ENCODE measurements at regions not wholly inside any gene's neighbourhood (a gene's known extent, or its start where the extent isn't known, plus 50 kb on each side); places are given as distances from the start of the nearest gene placed in this dataset.

DNA sequence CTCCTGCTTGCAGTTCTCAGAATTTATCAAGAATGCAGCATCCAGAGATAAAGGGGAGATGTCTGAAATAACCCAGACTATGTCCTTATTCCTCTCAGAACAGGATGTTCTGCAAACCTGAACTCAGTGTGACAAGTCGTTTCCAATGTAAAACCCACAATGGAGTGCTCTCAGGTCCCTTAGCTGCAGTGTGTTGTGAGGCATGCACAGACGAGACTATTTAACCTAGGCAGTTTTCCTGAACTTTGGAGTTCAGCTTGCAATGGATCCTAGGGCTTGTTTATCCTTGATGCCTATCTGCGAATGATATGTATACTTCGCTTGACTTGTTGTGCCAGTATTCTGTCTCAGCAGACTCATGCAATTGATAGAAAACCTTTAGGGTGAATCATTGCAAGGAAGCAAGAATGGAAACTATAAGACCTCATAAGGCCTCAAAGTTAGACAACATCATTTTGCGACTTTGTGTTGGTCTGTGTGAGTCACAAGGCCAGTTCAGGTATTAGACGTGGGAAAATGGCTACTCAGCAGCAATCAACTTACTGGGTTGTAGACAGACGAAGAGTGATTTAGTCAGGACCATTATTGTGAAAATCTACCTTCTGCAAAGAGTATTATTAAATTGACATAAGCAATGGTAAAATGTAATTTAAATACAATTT, 2439.9 kb upstream of the PCDH20 start:
- Histone ChIP-seq H3K27ac (no peak overlapping the region), H3K4me1 (no peaks in the 10 kb centered on the region), H3K27me3 (ENCODE audit: insufficient read depth in 3 of 3, low read length in 2 of 3) (no peaks in the 10 kb centered on the region), H3K36me3 (ENCODE audit: insufficient read depth in 1 of 2, low read depth in 1 of 2) (no peaks in the 10 kb centered on the region), H3K4me3 (no peak overlapping the region), H3K9me3 (no peaks in the 10 kb centered on the region)
- ATAC-seq (no peak), DNase-seq (no peak)
- TF ChIP-seq, protein P1, sequence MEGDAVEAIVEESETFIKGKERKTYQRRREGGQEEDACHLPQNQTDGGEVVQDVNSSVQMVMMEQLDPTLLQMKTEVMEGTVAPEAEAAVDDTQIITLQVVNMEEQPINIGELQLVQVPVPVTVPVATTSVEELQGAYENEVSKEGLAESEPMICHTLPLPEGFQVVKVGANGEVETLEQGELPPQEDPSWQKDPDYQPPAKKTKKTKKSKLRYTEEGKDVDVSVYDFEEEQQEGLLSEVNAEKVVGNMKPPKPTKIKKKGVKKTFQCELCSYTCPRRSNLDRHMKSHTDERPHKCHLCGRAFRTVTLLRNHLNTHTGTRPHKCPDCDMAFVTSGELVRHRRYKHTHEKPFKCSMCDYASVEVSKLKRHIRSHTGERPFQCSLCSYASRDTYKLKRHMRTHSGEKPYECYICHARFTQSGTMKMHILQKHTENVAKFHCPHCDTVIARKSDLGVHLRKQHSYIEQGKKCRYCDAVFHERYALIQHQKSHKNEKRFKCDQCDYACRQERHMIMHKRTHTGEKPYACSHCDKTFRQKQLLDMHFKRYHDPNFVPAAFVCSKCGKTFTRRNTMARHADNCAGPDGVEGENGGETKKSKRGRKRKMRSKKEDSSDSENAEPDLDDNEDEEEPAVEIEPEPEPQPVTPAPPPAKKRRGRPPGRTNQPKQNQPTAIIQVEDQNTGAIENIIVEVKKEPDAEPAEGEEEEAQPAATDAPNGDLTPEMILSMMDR (IDR thresholded peaks at IDR 0.05) = no peak
- intact Hi-C loops (cut with DNase I) = no loop called here
- 78 to 83% (median 80%) methylated on average over 7 of the region's 7 CpGs for WGBS, 3 donors

DNA sequence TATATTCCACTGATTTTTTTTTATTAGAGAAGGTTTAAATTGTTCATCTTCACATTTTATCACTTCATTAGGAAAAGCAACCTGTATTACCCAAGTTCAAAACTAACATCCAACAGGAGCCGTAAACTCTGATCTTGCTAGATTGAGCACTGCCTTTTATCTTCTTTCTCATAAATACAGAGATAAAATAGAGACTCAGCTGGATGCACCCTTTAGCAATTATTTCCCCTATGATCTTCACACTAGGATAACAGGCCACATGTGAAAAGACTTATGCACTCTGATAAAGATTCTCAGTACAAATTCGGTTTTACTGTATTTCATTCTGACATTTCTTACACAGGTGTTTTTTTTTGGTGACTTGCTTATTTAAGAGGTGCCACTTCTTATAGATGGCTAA, 2438.2 kb upstream of the PCDH20 start:
- 85 to 90% (median 87%) methylated on average over 2 of the region's 2 CpGs for WGBS, 3 donors
- TF ChIP-seq, protein P1 (IDR thresholded peaks at IDR 0.05) = no peak
- ATAC-seq = no peak
- Histone ChIP-seq H3K4me3 (no peak overlapping the region), H3K27me3 (ENCODE audit: insufficient read depth in 3 of 3, low read length in 2 of 3) (no peaks in the 10 kb centered on the region), H3K9me3 (no peaks in the 10 kb centered on the region), H3K36me3 (ENCODE audit: insufficient read depth in 1 of 2, low read depth in 1 of 2) (no peaks in the 10 kb centered on the region), H3K27ac (no peak overlapping the region), H3K4me1 (no peaks in the 10 kb centered on the region)
- intact Hi-C loops (cut with DNase I) = no loop called here
- DNase-seq = no peak

DNA sequence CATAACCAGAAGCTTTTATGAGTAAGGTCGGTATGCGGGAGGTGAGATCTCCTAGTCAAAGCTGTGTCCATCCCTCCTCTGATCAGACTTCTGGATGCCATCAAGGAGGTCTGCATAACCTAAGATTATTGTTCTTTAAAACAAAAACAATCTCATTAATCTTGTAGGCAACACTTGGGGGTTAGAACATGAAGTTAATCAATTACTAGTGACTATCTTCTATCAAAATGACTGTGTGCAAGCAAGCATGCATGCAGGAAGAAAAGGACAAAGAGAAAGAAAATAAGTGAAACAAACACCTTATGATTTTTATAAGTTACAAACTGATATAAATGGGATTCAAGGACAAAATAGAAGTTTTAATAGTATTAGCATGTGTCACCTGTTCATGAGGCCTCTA, 2435.9 kb upstream of the PCDH20 start:
- TF ChIP-seq, protein P1 (IDR thresholded peaks at IDR 0.05) = no peak
- Histone ChIP-seq H3K4me3 (no peak overlapping the region), H3K9me3 (no peaks in the 10 kb centered on the region), H3K36me3 (ENCODE audit: insufficient read depth in 1 of 2, low read depth in 1 of 2) (no peaks in the 10 kb centered on the region), H3K27me3 (ENCODE audit: insufficient read depth in 3 of 3, low read length in 2 of 3) (no peaks in the 10 kb centered on the region), H3K4me1 (no peaks in the 10 kb centered on the region), H3K27ac (no peak overlapping the region)
- 90 to 98% (median 97%) methylated on average over 2 of the region's 2 CpGs for WGBS, 3 donors
- intact Hi-C loops (cut with DNase I) = no loop called here
- no peak for ATAC-seq
- DNase-seq = no peak

DNA sequence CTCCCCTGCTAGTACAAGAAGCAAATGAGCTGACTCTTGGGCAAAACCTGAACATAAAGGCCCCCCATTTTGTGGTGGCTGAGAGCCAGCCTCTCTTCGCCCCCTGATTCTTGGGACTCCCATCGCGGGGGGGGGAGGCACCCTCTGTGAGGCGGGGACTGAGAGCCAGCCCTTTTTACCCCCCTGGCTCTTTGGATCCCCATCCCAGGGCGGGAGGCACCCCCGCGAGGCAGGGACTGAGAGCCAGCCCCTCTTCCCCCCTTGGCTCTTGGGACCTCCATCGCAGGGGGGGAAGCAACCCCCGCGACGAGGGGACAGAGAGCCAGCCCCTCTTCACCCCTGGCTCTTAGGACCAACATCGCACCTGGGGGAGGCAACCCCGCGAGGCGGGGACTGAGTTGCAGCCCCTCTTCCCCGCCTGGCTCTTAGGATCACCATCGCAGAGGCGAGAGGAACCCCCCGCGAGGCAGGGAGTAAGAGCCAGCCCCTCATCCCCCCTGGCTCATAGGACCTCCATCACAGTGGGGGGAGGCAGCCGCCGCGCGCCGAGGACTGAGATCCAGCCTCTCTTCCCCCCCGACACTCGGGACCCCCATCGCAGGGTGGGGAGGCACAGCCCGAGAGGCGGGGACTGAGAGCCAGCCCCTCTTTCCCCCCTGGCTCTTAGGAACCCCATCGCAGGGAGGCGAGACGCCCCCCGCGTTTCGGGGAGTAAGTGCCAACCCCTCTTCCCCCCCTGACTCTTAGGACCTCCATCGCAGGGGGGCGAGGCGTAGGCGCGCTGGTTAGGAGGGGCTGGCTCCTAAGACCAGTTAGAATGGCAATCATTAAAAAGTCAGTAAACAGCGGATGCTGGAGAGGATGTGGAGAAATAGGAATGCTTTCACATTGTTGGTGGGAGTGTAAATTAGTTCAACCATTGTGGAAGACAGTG, 2428.4 kb upstream of the PCDH20 start:
- ATAC-seq = no peak
- Histone ChIP-seq H3K27ac (no peak overlapping the region), H3K4me3 (no peak overlapping the region), H3K36me3 (ENCODE audit: insufficient read depth in 1 of 2, low read depth in 1 of 2) (no peaks in the 10 kb centered on the region), H3K4me1 (no peaks in the 10 kb centered on the region), H3K9me3 (no peaks in the 10 kb centered on the region), H3K27me3 (ENCODE audit: insufficient read depth in 3 of 3, low read length in 2 of 3) (no peaks in the 10 kb centered on the region)
- DNase-seq = no peak
- TF ChIP-seq, protein P1 (IDR thresholded peaks at IDR 0.05) = no peak
- WGBS, 3 donors = 97 to 98% (median 98%) methylated on average over 38 to 42 of the region's 42 CpGs
- intact Hi-C loops (cut with DNase I) = no loop called here

All from psoas muscle (tissue), 7 donors.